Type B pancreatic cell (in vitro differentiated cells): ENCODE measurements at regions not wholly inside any gene's neighbourhood (a gene's known extent, or its start where the extent isn't known, plus 50 kb on each side); places are given as distances from the start of the nearest gene placed in this dataset.
A peak's percentile ranks its signal among the peaks of the same experiment; 100 is the strongest.

Experiments used
- DNase-seq: peaks from one replicate; pipeline ENCODE4 v3.0.0; 2021; ENCODE audit warnings: mixed read lengths; ENCODE audit not compliant: unreplicated experiment; ENCODE audit errors: extremely low spot score
- H3K27ac Mint-ChIP-seq: 2 replicates; pipeline ENCODE4 v1.8.0; 2021; ENCODE audit warnings: mild to moderate bottlenecking, mixed read lengths
- H3K27me3 Mint-ChIP-seq: 2 replicates; pipeline ENCODE4 v1.8.0; 2021; ENCODE audit warnings: mixed read lengths
- H3K36me3 Mint-ChIP-seq: 2 replicates; pipeline ENCODE4 v1.8.0; 2021; ENCODE audit warnings: mixed read lengths
- H3K4me1 Mint-ChIP-seq: one replicate; pipeline ENCODE4 v1.8.0; 2021; ENCODE audit warnings: mixed read lengths; ENCODE audit not compliant: unreplicated experiment
- H3K4me3 Mint-ChIP-seq: 2 replicates; pipeline ENCODE4 v1.8.0; 2021; ENCODE audit warnings: mild to moderate bottlenecking, mixed read lengths
- H3K9me3 Mint-ChIP-seq: 2 replicates; pipeline ENCODE4 v1.8.0; 2021; ENCODE audit warnings: mixed read lengths
- CTCF ChIP-seq: fragments of 200-600 bp; sonication (generic); conservative IDR thresholded peaks from 2 replicates; pipeline ENCODE4 v1.5.0; 2021; ENCODE audit warnings: antibody characterized with exemption, mild to moderate bottlenecking

DNA sequence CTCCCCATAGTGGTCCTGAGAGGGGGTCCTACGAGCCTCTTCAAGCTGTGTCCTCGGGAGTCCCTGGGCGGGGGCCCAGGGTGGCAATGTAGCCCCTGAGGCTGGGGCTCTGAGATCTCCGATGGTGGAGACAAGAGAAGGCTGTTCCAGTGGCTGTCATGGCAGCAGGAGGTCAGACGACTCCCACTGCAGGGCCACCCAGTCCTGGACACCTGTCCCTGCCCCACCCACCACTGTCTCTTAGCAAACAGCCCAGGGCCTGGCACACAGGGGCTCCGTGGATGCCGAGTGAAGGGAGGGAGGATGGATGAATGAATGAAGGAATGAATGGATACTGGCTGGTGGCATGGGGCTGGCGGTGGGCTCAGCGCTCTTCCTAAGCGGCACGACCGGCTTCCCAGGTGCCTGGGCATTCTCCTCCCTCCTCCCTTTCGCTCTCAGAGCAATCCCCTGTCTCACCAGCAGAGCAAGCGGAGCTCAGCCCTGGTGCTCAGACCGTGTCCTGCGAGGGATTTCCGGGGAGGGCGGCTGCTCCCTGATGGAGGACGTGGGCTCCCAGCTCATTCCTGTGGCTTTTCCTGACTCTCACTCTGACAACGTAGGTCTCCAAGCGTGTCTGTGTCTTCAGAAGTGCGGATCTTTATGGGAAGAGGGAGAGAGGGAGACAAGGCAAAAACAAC, 1272.6 kb downstream of the BRD1 start:
- H3K27me3 Mint-ChIP-seq, result peaks cover 4% of the 10 kb centered on the region
- peak; percentile 54 for TF ChIP-seq CTCF
- no peaks in the 10 kb centered on the region for H3K36me3 Mint-ChIP-seq
- no peak overlapping the region for H3K4me3 Mint-ChIP-seq
- peaks cover 4% of the 10 kb centered on the region for H3K4me1 Mint-ChIP-seq
- no peaks in the 10 kb centered on the region for H3K9me3 Mint-ChIP-seq
- no peak for DNase-seq
- no peak overlapping the region for H3K27ac Mint-ChIP-seq

GRCh38 chr22:48553694-48554308, 1273.9 kb downstream of the BRD1 start:
- DNase-seq, result no peak
- no peak for TF ChIP-seq CTCF
- no peak overlapping the region for H3K27ac Mint-ChIP-seq
- H3K36me3 Mint-ChIP-seq, result no peaks in the 10 kb centered on the region
- H3K27me3 Mint-ChIP-seq, result peaks cover 5% of the 10 kb centered on the region
- peaks cover 4% of the 10 kb centered on the region for H3K4me1 Mint-ChIP-seq
- H3K4me3 Mint-ChIP-seq, result no peak overlapping the region
- no peaks in the 10 kb centered on the region for H3K9me3 Mint-ChIP-seq

DNA sequence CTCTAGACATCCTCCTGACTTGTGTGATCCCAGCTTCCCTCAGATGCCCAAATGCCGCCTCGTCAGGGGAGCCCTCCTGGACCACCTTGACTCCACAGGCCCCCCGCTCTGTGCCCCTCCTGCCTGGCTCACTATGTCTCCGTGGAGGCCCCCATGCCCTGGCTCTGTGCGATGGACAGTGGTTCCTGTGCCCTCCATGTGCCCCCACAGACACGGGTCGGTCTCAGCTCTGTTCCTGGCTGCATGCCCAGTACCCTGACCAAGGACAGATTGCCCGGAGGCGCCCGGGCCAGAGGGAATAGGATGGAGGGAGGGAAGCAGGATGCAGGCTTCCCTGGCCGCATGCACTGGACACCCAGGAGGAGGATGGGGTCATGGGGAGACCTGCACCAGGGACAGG, 1274.6 kb downstream of the BRD1 start:
- TF ChIP-seq CTCF, result no peak
- H3K4me3 Mint-ChIP-seq, result no peak overlapping the region
- H3K27ac Mint-ChIP-seq, result no peak overlapping the region
- H3K27me3 Mint-ChIP-seq, result peaks cover 6% of the 10 kb centered on the region
- H3K36me3 Mint-ChIP-seq, result no peaks in the 10 kb centered on the region
- no peaks in the 10 kb centered on the region for H3K9me3 Mint-ChIP-seq
- H3K4me1 Mint-ChIP-seq, result peaks cover 4% of the 10 kb centered on the region
- DNase-seq, result no peak

DNA sequence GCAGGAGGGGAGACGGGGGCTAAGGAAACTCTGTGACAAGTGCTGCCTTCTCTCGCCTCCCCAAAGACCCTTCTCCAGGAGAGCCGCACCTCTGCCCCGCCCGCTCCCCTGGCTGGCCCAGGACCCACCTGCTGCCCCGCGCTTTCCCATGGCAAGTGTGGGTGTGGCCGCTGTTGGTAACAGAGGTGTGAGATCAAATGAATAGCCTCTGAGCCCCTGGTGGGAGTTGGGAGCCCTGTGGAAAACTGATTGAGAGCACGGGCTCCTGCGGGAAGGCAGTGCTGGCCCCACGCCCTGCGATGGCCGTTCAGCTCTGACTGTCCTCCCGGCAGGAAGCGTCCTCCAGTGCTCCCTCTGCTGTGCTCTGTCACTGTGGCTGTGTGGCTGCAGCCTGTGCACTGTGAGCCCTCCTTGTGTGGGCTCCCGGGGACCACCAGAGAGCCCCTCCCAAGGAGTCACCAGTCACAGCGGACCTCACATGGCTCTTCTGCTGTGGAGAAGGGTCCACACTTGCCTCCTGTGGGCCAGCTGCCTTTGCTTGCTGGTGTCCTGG, 1275.9 kb downstream of the BRD1 start:
- H3K4me1 Mint-ChIP-seq, result peaks cover 4% of the 10 kb centered on the region
- H3K36me3 Mint-ChIP-seq, result no peaks in the 10 kb centered on the region
- DNase-seq, result no peak
- TF ChIP-seq CTCF, result no peak
- no peak overlapping the region for H3K27ac Mint-ChIP-seq
- no peak overlapping the region for H3K4me3 Mint-ChIP-seq
- peaks cover 6% of the 10 kb centered on the region for H3K27me3 Mint-ChIP-seq
- H3K9me3 Mint-ChIP-seq, result no peaks in the 10 kb centered on the region

GRCh38 chr22:48551061-48551460, 1276.6 kb downstream of the BRD1 start:
- Mint-ChIP-seq H3K36me3 (no peaks in the 10 kb centered on the region), H3K9me3 (no peaks in the 10 kb centered on the region), H3K27ac (no peak overlapping the region), H3K4me1 (peaks cover 4% of the 10 kb centered on the region), H3K4me3 (no peak overlapping the region), H3K27me3 (peaks cover 6% of the 10 kb centered on the region)
- no peak for DNase-seq
- no peak for TF ChIP-seq CTCF
